HG03097 (cell line): ENCODE measurements at regions not wholly inside any gene's neighbourhood (a gene's known extent, or its start where the extent isn't known, plus 50 kb on each side); places are given as distances from the start of the nearest gene placed in this dataset.

Source experiments
- ATAC-seq: cut with Tn5 transposase; IDR thresholded peaks from one replicate; pipeline ENCODE4 v1.9.1; 2021; ENCODE audit not compliant: unreplicated experiment, low FRiP score

GRCh38 chr20:39898467-39898852 is 790.6 kb downstream of the MAFB start:
- no peak for ATAC-seq

DNA sequence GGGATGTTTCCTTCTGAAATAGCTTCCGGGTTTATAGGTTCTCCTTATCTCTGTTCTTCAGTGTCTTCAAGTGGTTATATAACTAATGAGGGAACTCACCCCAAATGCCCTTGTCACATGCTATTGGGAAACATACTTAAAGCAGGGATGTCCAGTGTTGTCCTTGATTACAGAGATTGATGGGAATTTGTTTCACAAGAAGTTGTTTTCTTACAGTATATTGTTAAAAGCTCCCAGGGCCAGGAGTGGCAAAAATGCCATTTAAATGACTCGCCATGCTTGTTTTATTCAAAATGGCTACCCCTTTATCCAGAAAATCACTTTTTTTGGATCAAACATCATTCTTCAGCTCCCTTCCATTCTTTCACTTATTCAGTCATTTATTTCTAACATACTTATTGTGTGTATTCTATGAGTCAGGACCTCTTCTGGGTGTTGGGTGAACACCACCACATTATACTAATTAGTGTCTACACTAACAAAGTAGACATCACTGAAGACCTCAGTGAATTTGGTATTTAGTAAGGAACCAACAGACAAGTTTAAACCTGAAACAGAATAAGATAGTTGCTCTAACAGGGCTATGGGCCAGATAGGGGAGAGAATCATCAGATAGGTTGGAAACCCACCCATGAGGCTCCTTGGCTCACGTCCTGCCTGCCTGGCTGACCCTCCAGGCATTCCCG is 791.1 kb downstream of the MAFB start:
- ATAC-seq = no peak

DNA sequence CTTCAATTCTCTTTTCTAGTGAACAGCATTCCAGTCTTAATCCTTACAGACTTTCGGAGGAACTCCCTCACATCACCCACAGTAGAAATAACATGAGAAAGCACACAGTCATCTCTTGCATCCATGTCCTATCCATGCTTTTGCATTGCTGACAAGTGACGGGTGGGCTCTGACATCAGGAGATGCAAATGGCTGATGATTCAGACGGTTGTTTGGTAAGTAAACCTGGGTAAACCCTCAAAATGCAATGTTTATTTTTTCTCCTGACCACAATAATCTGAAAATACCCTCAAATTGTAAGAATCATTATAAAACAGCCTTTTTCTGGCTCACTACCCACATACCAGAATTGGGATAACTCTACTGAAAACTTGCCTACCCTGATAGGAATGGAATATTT is 792.0 kb downstream of the MAFB start:
- no peak for ATAC-seq

- no peak for ATAC-seq
Observed at GRCh38 chr20:39894067-39894466, 795.0 kb downstream of the MAFB start.

GRCh38 chr20:39893003-39893685 is 795.9 kb downstream of the MAFB start:
- ATAC-seq = no peak

DNA sequence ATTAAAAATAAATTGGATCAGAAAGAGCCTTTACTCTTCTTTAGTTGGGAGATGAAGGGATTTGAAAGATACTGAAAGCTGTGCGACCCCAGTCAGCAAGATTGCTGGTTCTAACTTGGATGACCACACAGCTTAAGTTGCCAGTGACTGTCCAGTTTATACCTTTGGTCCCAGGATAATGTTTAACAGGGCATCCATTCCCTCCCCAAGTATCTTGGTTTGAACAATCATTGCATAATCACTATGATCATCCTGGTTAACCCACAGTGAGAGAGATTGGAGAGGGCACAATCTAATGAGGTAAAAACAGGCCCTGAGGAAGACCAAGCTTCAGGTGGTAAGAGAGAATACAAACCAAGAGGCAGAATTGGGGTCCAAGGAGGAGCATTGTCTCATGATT is 798.3 kb downstream of the MAFB start:
- no peak for ATAC-seq

- ATAC-seq = no peak
Observed at GRCh38 chr20:39888310-39888709, 800.7 kb downstream of the MAFB start.

GRCh38 chr20:39886650-39887190 is 802.3 kb downstream of the MAFB start:
- ATAC-seq = no peak

DNA sequence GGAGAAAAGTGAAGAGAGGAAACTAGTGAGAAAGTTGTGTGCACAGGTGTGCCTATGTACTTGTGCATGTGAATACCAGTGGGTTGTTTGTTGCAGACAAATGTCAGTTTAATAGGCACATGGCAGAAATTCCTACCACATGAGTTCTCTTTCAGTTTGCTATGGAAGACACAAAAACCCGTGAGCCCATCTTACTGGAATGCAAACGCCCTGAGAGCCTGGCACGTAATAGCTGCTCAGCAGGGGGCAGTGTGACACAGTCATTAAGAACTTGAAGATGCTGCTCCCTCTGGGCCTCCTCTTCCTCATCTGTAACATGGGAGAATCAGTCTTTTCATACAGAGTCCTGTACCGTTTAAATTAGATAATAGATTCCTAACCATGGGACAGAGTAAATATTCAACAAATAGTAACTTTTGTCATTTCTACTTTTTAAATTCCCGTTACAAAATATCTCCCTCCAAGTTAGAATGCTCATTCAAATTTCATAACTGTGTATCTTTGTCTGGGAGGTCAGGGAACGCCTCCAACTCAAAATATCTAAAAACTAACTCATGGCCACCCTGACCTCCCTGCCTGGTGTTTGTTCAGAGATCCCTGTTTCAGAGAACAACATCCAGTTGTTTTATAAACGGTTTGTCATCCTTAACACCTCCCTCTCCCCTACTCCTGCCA is 802.9 kb downstream of the MAFB start:
- ATAC-seq = no peak

DNA sequence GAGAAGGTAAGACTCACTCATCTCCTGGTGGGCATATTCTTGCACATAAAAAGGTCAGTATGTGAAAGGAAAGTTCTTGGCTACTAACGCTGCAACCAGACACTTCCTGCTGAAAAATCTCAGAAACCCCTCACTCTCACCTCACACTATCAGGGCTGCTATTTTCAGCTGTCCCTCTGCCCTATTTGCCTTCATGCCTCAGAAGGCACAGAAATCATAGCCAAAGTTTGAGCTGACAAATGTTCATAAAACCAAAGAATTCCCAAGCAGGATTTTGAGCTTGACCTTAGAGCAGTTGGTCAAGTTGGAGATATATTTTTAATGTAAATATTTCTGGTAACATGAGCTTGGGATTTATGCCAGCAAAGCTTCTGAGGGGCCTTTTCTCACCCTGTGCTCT is 806.2 kb downstream of the MAFB start:
- no peak for ATAC-seq

DNA sequence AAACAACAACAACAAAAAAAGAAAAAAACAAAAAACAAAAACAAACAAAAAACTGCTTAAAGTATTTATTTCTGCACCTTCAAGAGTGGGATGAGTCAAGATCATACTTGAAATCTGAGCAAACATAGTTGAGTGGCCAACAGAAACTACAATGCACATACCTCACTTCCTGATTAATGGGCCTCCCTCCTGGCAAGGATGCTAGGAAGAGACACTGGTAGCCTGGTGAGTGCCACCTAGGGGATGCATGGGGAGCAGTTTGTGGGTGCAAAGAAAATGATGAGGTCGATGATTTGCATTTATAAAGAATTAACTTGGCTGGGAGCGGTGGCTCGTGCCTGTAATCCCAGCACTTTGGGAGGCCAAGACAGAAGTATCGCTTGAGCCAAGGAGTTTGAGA is 808.1 kb downstream of the MAFB start:
- ATAC-seq = no peak

- ATAC-seq = no peak
Observed at GRCh38 chr20:39879296-39879695, 809.7 kb downstream of the MAFB start.

- no peak for ATAC-seq
Observed at GRCh38 chr20:39878809-39879208, 810.2 kb downstream of the MAFB start.

DNA sequence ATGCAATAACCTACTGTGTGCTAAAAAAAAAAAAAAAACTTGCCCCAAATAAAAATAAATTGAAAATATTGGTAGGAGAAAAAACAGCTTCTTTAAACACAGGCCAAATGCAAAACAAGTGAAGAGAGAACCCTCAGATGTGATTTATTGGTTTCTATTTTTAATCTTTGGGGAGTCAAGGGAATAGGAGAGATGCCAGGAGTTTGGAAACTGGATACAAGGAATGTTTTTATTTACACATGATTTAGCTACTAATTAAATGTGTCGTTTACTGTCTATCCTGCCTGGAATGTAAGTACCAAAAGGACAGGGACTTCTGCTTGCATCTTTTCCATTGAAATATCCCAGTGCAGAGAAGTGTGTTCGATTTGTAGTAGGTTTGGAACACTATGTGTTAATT is 810.7 kb downstream of the MAFB start:
- ATAC-seq = no peak

DNA sequence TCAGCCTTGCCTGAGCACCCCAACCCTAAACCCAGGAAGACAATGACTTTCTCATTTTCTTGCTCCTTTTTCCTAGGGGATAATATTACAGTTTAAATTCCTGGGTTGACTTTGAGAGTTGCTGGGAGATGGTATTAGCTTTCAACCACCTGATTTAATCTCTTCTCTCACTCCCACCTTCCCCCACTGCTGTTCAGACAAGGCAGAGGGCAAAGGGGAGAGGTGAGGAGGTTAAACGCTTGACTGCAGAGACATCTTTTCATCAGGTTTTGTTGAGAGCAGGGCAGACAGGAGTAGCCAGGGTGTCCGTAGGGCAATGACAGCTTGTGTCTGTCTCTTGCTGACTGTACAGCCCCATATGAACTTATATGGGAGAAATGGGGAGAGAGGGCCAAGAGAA is 811.2 kb downstream of the MAFB start:
- ATAC-seq = no peak

DNA sequence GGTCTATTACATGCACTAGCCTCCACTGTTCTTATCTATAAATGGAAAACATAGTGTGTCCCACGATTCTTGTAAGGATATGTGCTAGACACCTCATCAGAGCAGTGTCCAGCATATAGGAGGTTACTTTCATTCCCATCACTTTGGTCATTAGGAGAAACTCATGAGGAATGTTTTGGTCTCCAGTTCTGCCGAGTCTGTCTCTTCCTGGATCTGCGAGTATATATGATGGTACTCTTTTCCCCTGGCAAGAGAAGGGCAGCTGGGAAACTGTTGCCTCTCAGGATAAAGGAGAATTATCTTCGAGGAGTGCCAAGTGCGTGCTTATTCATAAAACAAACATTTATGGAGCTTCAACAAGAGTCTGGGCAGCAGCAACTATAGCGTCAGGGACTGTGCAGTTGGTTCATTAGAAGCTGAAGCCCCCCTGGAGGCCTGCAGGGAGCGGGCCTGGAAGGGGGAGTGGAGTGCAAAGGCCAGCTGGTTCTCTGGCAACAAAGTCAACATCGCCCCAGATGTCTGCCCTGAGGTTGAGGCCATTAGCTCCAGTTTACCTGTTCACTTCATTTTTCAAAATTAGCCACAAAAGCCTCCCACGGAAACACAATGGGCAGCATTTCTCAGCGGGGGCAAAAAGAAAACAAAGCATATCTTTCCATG is 811.9 kb downstream of the MAFB start:
- no peak for ATAC-seq

DNA sequence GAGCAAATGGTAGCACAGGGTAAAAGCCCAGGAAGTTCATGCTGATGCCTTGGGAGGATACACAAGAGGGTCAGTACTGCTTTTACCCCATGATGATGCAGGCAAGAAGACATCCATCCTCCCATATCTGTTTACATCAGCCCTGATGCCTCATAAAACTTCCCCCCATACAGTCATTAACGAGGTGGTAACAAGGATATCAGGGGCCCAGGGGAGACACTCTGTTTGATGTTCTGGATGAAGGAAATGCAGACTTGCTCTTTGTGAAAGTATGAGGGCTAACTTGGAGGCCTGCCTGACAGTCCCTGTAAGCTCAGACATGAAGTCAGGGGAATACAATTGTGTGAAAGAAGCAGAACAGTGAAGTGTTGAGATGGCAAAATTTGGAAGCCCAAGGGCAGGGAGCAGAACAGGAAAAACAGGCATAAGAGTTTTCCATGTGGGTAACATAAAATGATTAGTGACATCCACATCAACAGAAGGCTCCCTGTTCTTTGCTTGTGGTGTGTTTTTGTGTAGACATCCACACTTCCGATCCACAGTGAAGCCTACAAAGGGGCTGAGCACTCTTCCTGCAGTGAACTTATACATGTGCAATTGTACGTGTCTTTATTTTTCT is 813.4 kb downstream of the MAFB start:
- ATAC-seq = no peak

DNA sequence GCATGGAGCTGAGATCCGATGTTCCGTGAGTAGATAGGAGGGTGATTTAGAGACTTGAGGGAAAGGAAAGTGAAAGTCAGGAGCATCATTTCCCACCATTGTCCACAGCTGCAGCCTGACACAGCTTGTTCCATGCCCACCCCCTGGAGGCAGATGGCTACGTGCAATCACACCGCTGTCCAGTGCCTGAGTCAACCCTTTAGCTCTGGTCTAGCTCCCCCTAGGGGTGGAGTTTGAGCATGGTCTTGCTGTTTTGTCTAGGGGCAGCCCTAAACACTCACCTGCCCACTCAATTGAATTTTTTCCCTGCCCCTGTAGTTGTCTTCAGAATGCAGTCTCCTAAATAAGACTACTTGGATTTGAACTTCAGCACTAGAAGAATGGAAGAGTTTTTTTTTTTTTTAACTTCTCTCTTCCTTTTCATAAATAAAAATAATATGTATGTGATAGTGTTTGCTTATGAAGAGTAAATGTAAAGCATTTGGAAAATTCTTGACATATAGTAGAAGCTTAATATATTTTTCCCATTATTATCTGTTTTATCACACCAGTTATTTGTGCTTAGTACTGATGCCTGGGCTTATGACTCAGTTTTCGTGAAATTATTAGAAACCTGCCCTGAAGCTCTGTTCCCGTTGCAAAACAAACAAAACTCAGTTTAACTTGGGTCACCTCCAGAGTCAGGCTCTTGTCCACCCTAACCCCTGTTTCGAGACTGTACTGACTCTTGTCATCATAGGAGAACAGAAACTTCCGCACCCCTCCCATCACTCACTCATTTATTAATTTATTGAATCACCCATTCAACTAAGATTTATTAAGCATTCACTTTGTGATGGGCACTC is 814.8 kb downstream of the MAFB start:
- peak; percentile 71 for ATAC-seq

DNA sequence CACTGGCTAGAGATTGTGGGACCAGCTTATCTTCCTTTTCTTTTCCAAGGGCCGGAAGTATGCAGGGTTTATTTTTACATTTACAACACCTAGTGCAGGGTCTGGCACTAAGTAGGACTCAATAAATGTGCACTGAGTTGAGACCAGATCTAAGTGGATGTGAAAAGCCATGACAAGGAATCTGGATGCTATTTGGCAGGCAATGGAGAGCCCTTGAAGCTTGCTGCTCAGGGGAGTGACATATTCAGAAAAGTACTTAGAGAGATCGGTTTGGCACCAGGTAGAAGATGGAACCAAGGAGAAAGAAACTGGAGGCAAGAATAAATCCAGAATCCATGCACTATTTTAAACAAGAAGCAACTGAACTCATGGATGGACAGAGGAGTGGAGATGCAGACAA is 815.8 kb downstream of the MAFB start:
- no peak for ATAC-seq

DNA sequence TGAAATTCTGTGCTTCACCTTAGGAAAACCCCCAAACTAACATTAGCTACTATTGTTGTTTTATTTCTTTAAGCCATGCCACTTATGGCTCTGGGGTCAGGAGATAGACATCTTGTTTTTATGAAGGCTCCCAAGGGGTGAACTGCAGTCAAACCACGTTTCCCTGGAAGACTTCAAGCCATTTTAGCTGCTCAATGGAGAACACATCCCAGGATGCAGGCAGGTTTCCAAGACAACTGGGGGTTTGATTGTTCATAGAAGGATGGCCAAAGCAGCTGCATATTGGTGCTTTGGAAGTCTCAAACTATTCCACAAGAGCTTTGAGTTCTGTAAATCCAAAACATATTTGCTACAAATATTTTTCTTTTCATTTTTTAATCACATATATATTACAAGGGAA is 818.0 kb downstream of the MAFB start:
- ATAC-seq = no peak
